ENCODE measurements at regions not wholly inside any gene's neighbourhood (a gene's known extent, or its start where the extent isn't known, plus 50 kb on each side); places are given as distances from the start of the nearest gene placed in this dataset.
"Not testable (repeated sequence)": the region's sequence is repeated elsewhere in the genome, so short reads cannot be mapped to it uniquely, and the experiment has no call there.

DNA sequence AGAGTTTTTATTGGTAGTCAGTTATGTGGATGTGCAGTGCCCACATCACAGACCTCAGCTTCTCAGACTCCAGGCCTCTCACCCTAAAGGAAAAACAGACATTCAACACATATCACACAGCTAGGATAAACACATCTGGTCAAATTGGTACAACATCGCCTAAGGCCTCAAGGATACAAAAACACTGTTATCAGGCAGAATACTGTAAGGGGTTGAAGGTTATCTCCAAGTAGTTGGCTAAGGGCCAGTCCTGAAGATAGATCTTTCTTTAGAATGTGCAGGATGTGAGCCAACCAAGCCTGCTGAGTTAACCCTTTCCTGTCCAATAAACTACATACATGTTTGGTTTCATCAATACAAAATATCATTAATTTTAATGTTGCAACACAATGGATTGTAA lies 308.4 kb upstream of the GJE1 start:
- no peaks in the 10 kb centered on the region for H4K20me1 ChIP-seq (ENCODE audit: insufficient read depth, low read length)
- no peaks in the 10 kb centered on the region for H3K9me3 ChIP-seq (ENCODE audit: low read length)
- H3K4me2 ChIP-seq (ENCODE audit: low read length), result no peak overlapping the region
- no peaks in the 10 kb centered on the region for H3K27me3 ChIP-seq (ENCODE audit: insufficient read depth, low read length)
- no peak for TF ChIP-seq EZH2 (IDR thresholded peaks at IDR 0.05; ENCODE audit: borderline replicate concordance, low read length)
- TF ChIP-seq, protein P1, sequence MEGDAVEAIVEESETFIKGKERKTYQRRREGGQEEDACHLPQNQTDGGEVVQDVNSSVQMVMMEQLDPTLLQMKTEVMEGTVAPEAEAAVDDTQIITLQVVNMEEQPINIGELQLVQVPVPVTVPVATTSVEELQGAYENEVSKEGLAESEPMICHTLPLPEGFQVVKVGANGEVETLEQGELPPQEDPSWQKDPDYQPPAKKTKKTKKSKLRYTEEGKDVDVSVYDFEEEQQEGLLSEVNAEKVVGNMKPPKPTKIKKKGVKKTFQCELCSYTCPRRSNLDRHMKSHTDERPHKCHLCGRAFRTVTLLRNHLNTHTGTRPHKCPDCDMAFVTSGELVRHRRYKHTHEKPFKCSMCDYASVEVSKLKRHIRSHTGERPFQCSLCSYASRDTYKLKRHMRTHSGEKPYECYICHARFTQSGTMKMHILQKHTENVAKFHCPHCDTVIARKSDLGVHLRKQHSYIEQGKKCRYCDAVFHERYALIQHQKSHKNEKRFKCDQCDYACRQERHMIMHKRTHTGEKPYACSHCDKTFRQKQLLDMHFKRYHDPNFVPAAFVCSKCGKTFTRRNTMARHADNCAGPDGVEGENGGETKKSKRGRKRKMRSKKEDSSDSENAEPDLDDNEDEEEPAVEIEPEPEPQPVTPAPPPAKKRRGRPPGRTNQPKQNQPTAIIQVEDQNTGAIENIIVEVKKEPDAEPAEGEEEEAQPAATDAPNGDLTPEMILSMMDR (IDR thresholded peaks at IDR 0.05; ENCODE audit: low read length), result no peak
- H3K4me3 ChIP-seq (ENCODE audit: low read depth, low read length, poor library complexity, severe bottlenecking), result no peak overlapping the region
- H3K36me3 ChIP-seq (ENCODE audit: insufficient read depth, low read length), result no peaks in the 10 kb centered on the region
- H3K27ac ChIP-seq (ENCODE audit: low read depth, low read length, poor library complexity, severe bottlenecking), result no peak overlapping the region
- H3F3A ChIP-seq (ENCODE audit: insufficient read depth, low read length), result no peaks in the 10 kb centered on the region
- no peak overlapping the region for H2AFZ ChIP-seq (ENCODE audit: low read length)
- H3K9me2 ChIP-seq (ENCODE audit: low read depth, low read length), result no peaks in the 10 kb centered on the region
- no peaks in the 10 kb centered on the region for H3K4me1 ChIP-seq (ENCODE audit: insufficient read depth, low read length, severe bottlenecking)
- no peak overlapping the region for H3K9ac ChIP-seq (ENCODE audit: low read length)
- no peaks in the 10 kb centered on the region for H3K79me2 ChIP-seq (ENCODE audit: insufficient read depth, low read length)

DNA sequence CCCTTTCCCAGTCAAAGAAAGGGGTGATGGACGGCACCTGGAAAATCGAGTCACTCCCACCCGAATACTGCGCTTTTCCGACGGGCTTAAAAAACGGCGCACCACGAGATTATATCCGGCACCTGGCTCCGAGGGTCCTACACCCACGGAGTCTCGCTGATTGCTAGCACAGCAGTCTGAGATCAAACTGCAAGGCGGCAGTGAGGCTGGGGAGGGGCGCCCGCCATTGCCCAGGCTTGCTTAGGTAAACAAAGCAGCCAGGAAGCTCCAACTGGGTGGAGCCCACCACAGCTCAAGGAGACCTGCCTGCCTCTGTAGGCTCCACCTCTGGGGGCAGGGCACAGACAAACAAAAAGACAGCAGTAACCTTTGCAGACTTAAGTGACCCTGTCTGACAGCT lies 317.7 kb upstream of the GJE1 start:
- not testable (repeated sequence) for H3K27me3 ChIP-seq (ENCODE audit: insufficient read depth, low read length); H3K9ac ChIP-seq (ENCODE audit: low read length); H3K27ac ChIP-seq (ENCODE audit: low read depth, low read length, poor library complexity, severe bottlenecking); H3K4me1 ChIP-seq (ENCODE audit: insufficient read depth, low read length, severe bottlenecking); H3K9me3 ChIP-seq (ENCODE audit: low read length); H3F3A ChIP-seq (ENCODE audit: insufficient read depth, low read length); H3K36me3 ChIP-seq (ENCODE audit: insufficient read depth, low read length); H3K4me3 ChIP-seq (ENCODE audit: low read depth, low read length, poor library complexity, severe bottlenecking); H3K79me2 ChIP-seq (ENCODE audit: insufficient read depth, low read length); H2AFZ ChIP-seq (ENCODE audit: low read length); H3K9me2 ChIP-seq (ENCODE audit: low read depth, low read length); H4K20me1 ChIP-seq (ENCODE audit: insufficient read depth, low read length); H3K4me2 ChIP-seq (ENCODE audit: low read length)

DNA sequence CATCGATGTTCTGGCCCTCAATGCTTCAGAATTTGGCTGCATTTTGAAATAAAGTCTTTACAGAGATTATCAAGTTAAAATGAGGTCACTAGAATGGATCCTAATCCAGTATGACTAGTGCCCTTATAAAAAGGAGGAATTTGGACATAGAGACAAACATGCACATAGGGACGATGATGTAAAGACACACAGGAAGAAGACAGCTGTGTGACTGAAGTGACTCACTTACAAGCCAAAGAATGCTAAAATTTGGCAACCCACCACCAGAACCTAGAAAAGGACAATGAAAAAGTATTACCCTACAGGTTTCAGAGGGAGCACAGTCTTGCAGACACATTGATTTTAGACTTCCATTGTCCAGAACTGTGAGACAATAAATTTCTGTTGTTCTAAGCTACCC lies 322.8 kb upstream of the GJE1 start:
- no peaks in the 10 kb centered on the region for H3K4me1 ChIP-seq (ENCODE audit: insufficient read depth, low read length, severe bottlenecking)
- no peaks in the 10 kb centered on the region for H3K27me3 ChIP-seq (ENCODE audit: insufficient read depth, low read length)
- no peak for TF ChIP-seq EZH2 (IDR thresholded peaks at IDR 0.05; ENCODE audit: borderline replicate concordance, low read length)
- TF ChIP-seq, protein P1 (IDR thresholded peaks at IDR 0.05; ENCODE audit: low read length), result no peak
- H3K4me3 ChIP-seq (ENCODE audit: low read depth, low read length, poor library complexity, severe bottlenecking), result no peak overlapping the region
- no peaks in the 10 kb centered on the region for H3K9me2 ChIP-seq (ENCODE audit: low read depth, low read length)
- H3K9me3 ChIP-seq (ENCODE audit: low read length), result no peaks in the 10 kb centered on the region
- no peaks in the 10 kb centered on the region for H3K36me3 ChIP-seq (ENCODE audit: insufficient read depth, low read length)
- H3F3A ChIP-seq (ENCODE audit: insufficient read depth, low read length), result no peaks in the 10 kb centered on the region
- H4K20me1 ChIP-seq (ENCODE audit: insufficient read depth, low read length), result no peaks in the 10 kb centered on the region
- no peak overlapping the region for H3K9ac ChIP-seq (ENCODE audit: low read length)
- no peaks in the 10 kb centered on the region for H3K79me2 ChIP-seq (ENCODE audit: insufficient read depth, low read length)
- H3K27ac ChIP-seq (ENCODE audit: low read depth, low read length, poor library complexity, severe bottlenecking), result no peak overlapping the region
- no peak overlapping the region for H3K4me2 ChIP-seq (ENCODE audit: low read length)
- H2AFZ ChIP-seq (ENCODE audit: low read length), result no peak overlapping the region

DNA sequence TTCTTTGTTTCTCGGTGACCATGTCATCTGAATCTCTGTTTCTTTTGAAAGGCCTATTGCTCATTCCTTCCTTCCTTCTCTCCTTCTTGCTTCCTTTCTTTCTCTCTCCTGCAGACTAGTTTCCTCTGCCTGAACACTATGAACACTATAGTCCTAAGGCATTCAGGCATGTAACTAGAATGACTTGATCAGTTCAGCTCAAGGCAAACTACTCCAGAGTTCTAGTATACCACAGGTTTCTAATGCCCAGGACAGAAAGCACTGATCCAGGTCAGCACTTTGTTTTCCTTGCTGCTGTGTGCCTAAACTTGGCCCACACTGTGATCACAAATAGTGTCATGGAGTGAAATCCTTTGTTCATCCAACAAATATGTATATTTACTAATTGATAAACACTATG lies 324.1 kb upstream of the GJE1 start:
- H3K9ac ChIP-seq (ENCODE audit: low read length), result no peak overlapping the region
- H3K79me2 ChIP-seq (ENCODE audit: insufficient read depth, low read length), result no peaks in the 10 kb centered on the region
- H3K4me1 ChIP-seq (ENCODE audit: insufficient read depth, low read length, severe bottlenecking), result no peaks in the 10 kb centered on the region
- no peak overlapping the region for H3K27ac ChIP-seq (ENCODE audit: low read depth, low read length, poor library complexity, severe bottlenecking)
- no peaks in the 10 kb centered on the region for H3F3A ChIP-seq (ENCODE audit: insufficient read depth, low read length)
- no peak for TF ChIP-seq EZH2 (IDR thresholded peaks at IDR 0.05; ENCODE audit: borderline replicate concordance, low read length)
- TF ChIP-seq, protein P1 (IDR thresholded peaks at IDR 0.05; ENCODE audit: low read length), result no peak
- no peaks in the 10 kb centered on the region for H3K27me3 ChIP-seq (ENCODE audit: insufficient read depth, low read length)
- H2AFZ ChIP-seq (ENCODE audit: low read length), result no peak overlapping the region
- no peak overlapping the region for H3K4me3 ChIP-seq (ENCODE audit: low read depth, low read length, poor library complexity, severe bottlenecking)
- H3K4me2 ChIP-seq (ENCODE audit: low read length), result no peak overlapping the region
- H3K9me2 ChIP-seq (ENCODE audit: low read depth, low read length), result no peaks in the 10 kb centered on the region
- H4K20me1 ChIP-seq (ENCODE audit: insufficient read depth, low read length), result no peaks in the 10 kb centered on the region
- H3K36me3 ChIP-seq (ENCODE audit: insufficient read depth, low read length), result no peaks in the 10 kb centered on the region
- no peaks in the 10 kb centered on the region for H3K9me3 ChIP-seq (ENCODE audit: low read length)

DNA sequence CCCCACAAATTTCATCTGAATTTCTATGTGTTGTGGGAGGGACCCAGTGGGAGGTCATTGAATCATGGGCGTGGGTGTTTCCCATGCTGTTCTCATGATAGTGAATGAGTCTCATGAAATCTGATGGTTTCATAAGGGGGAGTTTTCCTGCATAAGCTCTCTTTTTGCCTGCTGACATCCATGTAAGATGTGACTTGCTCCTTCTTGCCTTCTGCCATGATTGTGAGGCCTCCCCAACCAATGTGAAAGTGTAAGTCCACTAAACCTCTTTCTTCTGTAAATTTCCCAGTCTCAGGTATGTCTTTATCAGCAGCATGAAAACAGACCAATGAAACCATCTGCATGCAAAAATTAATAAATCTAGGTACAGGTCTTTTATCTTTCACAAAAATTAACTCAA lies 331.8 kb upstream of the GJE1 start:
- H3K9me2 ChIP-seq (ENCODE audit: low read depth, low read length); H3K36me3 ChIP-seq (ENCODE audit: insufficient read depth, low read length); H4K20me1 ChIP-seq (ENCODE audit: insufficient read depth, low read length); H3K79me2 ChIP-seq (ENCODE audit: insufficient read depth, low read length); H3K9ac ChIP-seq (ENCODE audit: low read length); H3K27me3 ChIP-seq (ENCODE audit: insufficient read depth, low read length); H3K4me2 ChIP-seq (ENCODE audit: low read length); H3K27ac ChIP-seq (ENCODE audit: low read depth, low read length, poor library complexity, severe bottlenecking); H3K4me3 ChIP-seq (ENCODE audit: low read depth, low read length, poor library complexity, severe bottlenecking); H2AFZ ChIP-seq (ENCODE audit: low read length); H3F3A ChIP-seq (ENCODE audit: insufficient read depth, low read length); H3K4me1 ChIP-seq (ENCODE audit: insufficient read depth, low read length, severe bottlenecking); H3K9me3 ChIP-seq (ENCODE audit: low read length): not testable (repeated sequence)
